NCI-H2081 treated with DMSO at 0.1 percent for 48 hours (cell line): ENCODE measurements at regions not wholly inside any gene's neighbourhood (a gene's known extent, or its start where the extent isn't known, plus 50 kb on each side); places are given as distances from the start of the nearest gene placed in this dataset.

Experiments
- DNase-seq: peaks from one replicate; lab custom pipeline; 2025; lab: John Stamatoyannopoulos, UW

GRCh38 chr10:28926932-28927331, 249.6 kb downstream of the BAMBI start:
- DNase-seq = no peak

- DNase-seq = no peak
Observed at GRCh38 chr10:28928484-28928883, 251.2 kb downstream of the BAMBI start.

- no peak for DNase-seq
Observed at GRCh38 chr10:28929942-28930341, 252.6 kb downstream of the BAMBI start.

GRCh38 chr10:28930514-28931495, 253.5 kb downstream of the BAMBI start:
- DNase-seq = no peak

GRCh38 chr10:28935061-28935460, 257.7 kb downstream of the BAMBI start:
- no peak for DNase-seq

GRCh38 chr10:28937959-28938358, 260.6 kb downstream of the BAMBI start:
- DNase-seq = no peak

- no peak for DNase-seq
Observed at GRCh38 chr10:28938745-28939144, 261.4 kb downstream of the BAMBI start.

GRCh38 chr10:28939281-28940157, 262.2 kb downstream of the BAMBI start:
- DNase-seq = peak; percentile 92

- peak; percentile 78 for DNase-seq
Observed at GRCh38 chr10:28940158-28940888, 263.0 kb downstream of the BAMBI start.

- no peak for DNase-seq
Observed at GRCh38 chr10:28942012-28942411, 264.7 kb downstream of the BAMBI start.

- no peak for DNase-seq
Observed at GRCh38 chr10:28945959-28946358, 268.6 kb downstream of the BAMBI start.

- DNase-seq = no peak
Observed at GRCh38 chr10:28946479-28946878, 269.2 kb downstream of the BAMBI start.

- no peak for DNase-seq
Observed at GRCh38 chr10:28947171-28947570, 269.9 kb downstream of the BAMBI start.

GRCh38 chr10:28948046-28948445, 270.7 kb downstream of the BAMBI start:
- DNase-seq = no peak

- DNase-seq = no peak
Observed at GRCh38 chr10:28949005-28950004, 272.0 kb downstream of the BAMBI start.

- DNase-seq = no peak
Observed at GRCh38 chr10:28951484-28951883, 274.2 kb downstream of the BAMBI start.

- no peak for DNase-seq
Observed at GRCh38 chr10:28952523-28952922, 275.2 kb downstream of the BAMBI start.

GRCh38 chr10:28954211-28954610, 276.9 kb downstream of the BAMBI start:
- no peak for DNase-seq

- no peak for DNase-seq
Observed at GRCh38 chr10:28958468-28958867, 281.1 kb downstream of the BAMBI start.

GRCh38 chr10:28959850-28960501, 282.7 kb downstream of the BAMBI start:
- no peak for DNase-seq
